Neural cell (in vitro differentiated cells): ENCODE measurements at regions not wholly inside any gene's neighbourhood (a gene's known extent, or its start where the extent isn't known, plus 50 kb on each side); places are given as distances from the start of the nearest gene placed in this dataset.

Experiments used
- H2AFZ ChIP-seq: fragments of 200-600, 300-800 bp; sonication (generic), shearing (Covaris generic); 2 replicates; pipeline ENCODE4 v1.6.0; 2014; ENCODE audit warnings: low read depth, mild to moderate bottlenecking, antibody characterized with exemption, low read length, moderate library complexity
- H3F3A ChIP-seq: fragments of 200-600 bp; shearing (Covaris generic); 2 replicates; pipeline ENCODE4 v1.6.1; 2016; ENCODE audit warnings: mild to moderate bottlenecking, moderate library complexity, mixed read lengths, antibody characterized with exemption, low read length; ENCODE audit not compliant: insufficient read depth, poor library complexity, severe bottlenecking
- H3K27ac ChIP-seq: fragments of 200-600, 300-800 bp; sonication (generic), shearing (Covaris generic); 2 replicates; pipeline ENCODE4 v1.5.1; 2014; ENCODE audit warnings: mild to moderate bottlenecking, low read length, moderate library complexity
- H3K27me3 ChIP-seq: fragments of 300-800, 200-600 bp; sonication (generic), shearing (Covaris generic); 2 replicates; pipeline ENCODE4 v1.6.0; 2014; ENCODE audit warnings: mild to moderate bottlenecking, low read depth, low read length, moderate library complexity; ENCODE audit not compliant: insufficient read depth
- H3K36me3 ChIP-seq: fragments of 300-800, 200-600 bp; sonication (generic), shearing (Covaris generic); 2 replicates; pipeline ENCODE4 v1.5.1; 2014; ENCODE audit warnings: mild to moderate bottlenecking, antibody characterized with exemption, low read length, moderate library complexity; ENCODE audit not compliant: insufficient read depth
- H3K4me2 ChIP-seq: fragments of 300-800, 200-600 bp; sonication (generic), shearing (Covaris generic); 2 replicates; pipeline ENCODE4 v1.6.0; 2014; ENCODE audit warnings: mild to moderate bottlenecking, low read length
- H3K4me3 ChIP-seq: fragments of 300-800, 200-600 bp; sonication (generic), shearing (Covaris generic); 2 replicates; pipeline ENCODE4 v1.5.1; 2014; ENCODE audit warnings: mild to moderate bottlenecking, low read length, moderate library complexity
- H3K79me2 ChIP-seq: fragments of 200-600 bp; shearing (Covaris generic); replicated peaks from 2 replicates; pipeline ENCODE4 v1.6.0; 2014; ENCODE audit warnings: mild to moderate bottlenecking, low read length, moderate library complexity; ENCODE audit not compliant: insufficient read depth
- H3K9ac ChIP-seq: fragments of 300-800, 200-600 bp; sonication (generic), shearing (Covaris generic); 2 replicates; pipeline ENCODE4 v1.6.1; 2016; ENCODE audit warnings: mild to moderate bottlenecking, low read length, mixed read lengths
- H3K9me2 ChIP-seq: fragments of 200-600 bp; shearing (Covaris generic); 2 replicates; pipeline ENCODE4 v1.6.1; 2016; ENCODE audit warnings: mild to moderate bottlenecking, low read length, mixed read lengths; ENCODE audit not compliant: insufficient read depth
- H3K9me3 ChIP-seq: fragments of 200-600, 300-800 bp; sonication (generic), shearing (Covaris generic); 2 replicates; pipeline ENCODE4 v1.6.1; 2016; ENCODE audit warnings: mild to moderate bottlenecking, mixed run types, low read length, moderate library complexity, mixed read lengths
- H4K20me1 ChIP-seq: fragments of 200-600 bp; shearing (Covaris generic); 2 replicates; pipeline ENCODE4 v1.6.1; 2016; ENCODE audit warnings: mild to moderate bottlenecking, mixed run types; ENCODE audit not compliant: insufficient read depth
- CTCF ChIP-seq: fragments of 450-650 bp; IDR thresholded peaks from 2 replicates; pipeline ENCODE4 v1.5.1; 2014; ENCODE audit warnings: antibody characterized with exemption, mild to moderate bottlenecking, moderate library complexity; ENCODE audit not compliant: poor library complexity, severe bottlenecking
- EP300 ChIP-seq: fragments of 450-650 bp; conservative IDR thresholded peaks from 2 replicates; pipeline ENCODE4 v1.6.1; 2014; ENCODE audit warnings: antibody characterized with exemption, mild to moderate bottlenecking, moderate library complexity; ENCODE audit not compliant: poor library complexity, severe bottlenecking
- EZH2 ChIP-seq: fragments of 200-600, 300-800 bp; shearing (Covaris generic), sonication (generic); IDR thresholded peaks from 2 replicates; pipeline ENCODE4 v1.6.1; 2014; ENCODE audit warnings: antibody characterized with exemption, low read length, borderline replicate concordance, mild to moderate bottlenecking; ENCODE audit not compliant: insufficient read depth, poor library complexity, severe bottlenecking
- MXI1 ChIP-seq: fragments of 450-650 bp; conservative IDR thresholded peaks from 2 replicates; pipeline ENCODE4 v1.6.1; 2014; ENCODE audit warnings: antibody characterized with exemption, mild to moderate bottlenecking; ENCODE audit not compliant: poor library complexity, severe bottlenecking
- POLR2AphosphoS5 ChIP-seq: IDR thresholded peaks from 2 replicates; pipeline ENCODE4 v1.6.1; 2012
- RAD21 ChIP-seq: fragments of 450-650 bp; conservative IDR thresholded peaks from 2 replicates; pipeline ENCODE4 v1.6.1; 2014; ENCODE audit warnings: antibody characterized with exemption, mild to moderate bottlenecking, moderate library complexity
- REST ChIP-seq: IDR thresholded peaks from 2 replicates; pipeline ENCODE4 v1.6.1; 2012; ENCODE audit warnings: borderline replicate concordance
- SMC3 ChIP-seq: fragments of 450-650 bp; conservative IDR thresholded peaks from 2 replicates; pipeline ENCODE4 v1.6.1; 2014; ENCODE audit warnings: antibody characterized with exemption, mild to moderate bottlenecking, moderate library complexity; ENCODE audit not compliant: poor library complexity
- TAF1 ChIP-seq: IDR thresholded peaks from 2 replicates; pipeline ENCODE4 v1.6.1; 2012; ENCODE audit warnings: low read depth

GRCh38 chr18:66707473-66707872 lies 103.6 kb upstream of the CDH19 start:
- TF ChIP-seq RAD21 (no peak), TAF1 (no peak), SMC3 (no peak), POLR2AphosphoS5 (no peak), EZH2 (no peak), REST (no peak), CTCF (no peak), MXI1 (no peak), EP300 (no peak)
- Histone ChIP-seq H3K4me3 (no peak overlapping the region), H3F3A (peaks cover 5% of the 10 kb centered on the region), H3K9ac (no peak overlapping the region), H2AFZ (no peak overlapping the region), H3K4me2 (no peak overlapping the region), H3K27me3 (no peaks in the 10 kb centered on the region), H3K9me2 (no peaks in the 10 kb centered on the region), H3K27ac (no peak overlapping the region), H4K20me1 (no peaks in the 10 kb centered on the region), H3K36me3 (no peaks in the 10 kb centered on the region), H3K79me2 (no peaks in the 10 kb centered on the region), H3K9me3 (no peaks in the 10 kb centered on the region)

GRCh38 chr18:66695281-66695680 lies 91.4 kb upstream of the CDH19 start:
- Histone ChIP-seq H2AFZ (no peak overlapping the region), H3K9me3 (no peaks in the 10 kb centered on the region), H4K20me1 (no peaks in the 10 kb centered on the region), H3F3A (no peaks in the 10 kb centered on the region), H3K9ac (no peak overlapping the region), H3K4me3 (no peak overlapping the region), H3K4me2 (no peak overlapping the region), H3K9me2 (no peaks in the 10 kb centered on the region), H3K36me3 (no peaks in the 10 kb centered on the region), H3K79me2 (no peaks in the 10 kb centered on the region), H3K27me3 (no peaks in the 10 kb centered on the region), H3K27ac (no peak overlapping the region)
- TF ChIP-seq RAD21 (no peak), POLR2AphosphoS5 (no peak)

- H3K27ac ChIP-seq: no peak overlapping the region
These were observed 91.0 kb upstream of the CDH19 start for GRCh38 chr18:66694852-66695251.

More at GRCh38 chr18:66694852-66695251, 91.0 kb upstream of the CDH19 start:
- H3K4me3 ChIP-seq: no peak overlapping the region
- TF ChIP-seq SMC3 (no peak), MXI1 (no peak), TAF1 (no peak), CTCF (no peak), REST (no peak), POLR2AphosphoS5 (no peak), RAD21 (no peak), EP300 (no peak), EZH2 (no peak)
- no peak overlapping the region for H2AFZ ChIP-seq
- no peaks in the 10 kb centered on the region for H3F3A ChIP-seq
- no peaks in the 10 kb centered on the region for H3K9me2 ChIP-seq
- H3K27me3 ChIP-seq: no peaks in the 10 kb centered on the region
- no peak overlapping the region for H3K4me2 ChIP-seq
- H3K9ac ChIP-seq: no peak overlapping the region
- no peaks in the 10 kb centered on the region for H3K9me3 ChIP-seq
- H3K36me3 ChIP-seq: no peaks in the 10 kb centered on the region
- no peaks in the 10 kb centered on the region for H4K20me1 ChIP-seq
- H3K79me2 ChIP-seq: no peaks in the 10 kb centered on the region
